ENCODE measurements at regions not wholly inside any gene's neighbourhood (a gene's known extent, or its start where the extent isn't known, plus 50 kb on each side); places are given as distances from the start of the nearest gene placed in this dataset. TPM values are rescaled to one million over a fixed set of nuclear protein-coding genes. Genes with fewer than 3 reads are reported as not detected.

GRCh38 chr2:38128653-38129052 is 52.7 kb upstream of the CYP1B1 start:
- H2AFZ ChIP-seq (ENCODE audit: low read length), result no peak overlapping the region
- no peak overlapping the region for H3K4me2 ChIP-seq (ENCODE audit: insufficient read depth, low read length)
- no peaks in the 10 kb centered on the region for H3K36me3 ChIP-seq (ENCODE audit: insufficient read depth, low read length)
- no peak overlapping the region for H3K27ac ChIP-seq (ENCODE audit: low read depth, low read length)
- peaks cover 6% of the 10 kb centered on the region for H3K4me1 ChIP-seq (ENCODE audit: insufficient read depth, low read length)
- H3K9me3 ChIP-seq (ENCODE audit: low read depth, low read length), result no peaks in the 10 kb centered on the region
- no peak for DNase-seq (ENCODE audit: insufficient read length, low spot score, missing footprints)
- H3K79me2 ChIP-seq (ENCODE audit: insufficient read depth, low read length), result no peaks in the 10 kb centered on the region
- no peak overlapping the region for H3K4me3 ChIP-seq (ENCODE audit: insufficient read depth, low read length)
- H4K20me1 ChIP-seq (ENCODE audit: insufficient read depth, low read length), result no peaks in the 10 kb centered on the region
- no peaks in the 10 kb centered on the region for H3K27me3 ChIP-seq (ENCODE audit: insufficient read depth, low read length)
- no peak for TF ChIP-seq CTCF (IDR thresholded peaks at IDR 0.05; ENCODE audit: extremely low read depth, low read depth, low read length)

DNA sequence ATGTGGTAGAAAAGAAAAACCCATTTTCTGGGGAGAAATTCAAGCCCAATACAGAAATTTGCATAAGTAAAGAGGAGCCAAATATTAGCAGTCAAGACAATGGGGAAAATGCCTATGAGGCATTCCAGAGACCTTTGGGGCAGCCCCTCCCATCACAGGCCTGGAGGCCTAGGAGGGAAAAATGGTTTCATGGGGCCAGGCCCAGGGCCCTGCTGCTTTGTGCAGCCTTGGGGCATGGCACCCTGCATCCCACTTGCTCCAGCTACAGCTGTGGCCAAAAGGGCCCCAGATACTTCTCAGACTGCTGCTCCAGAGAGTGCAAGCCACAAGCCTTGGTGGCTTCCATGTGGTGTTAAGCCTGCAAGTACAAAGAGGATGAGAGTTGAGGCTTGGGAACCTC is 51.3 kb upstream of the CYP1B1 start:
- H4K20me1 ChIP-seq (ENCODE audit: insufficient read depth, low read length), result no peaks in the 10 kb centered on the region
- no peak for DNase-seq (ENCODE audit: insufficient read length, low spot score, missing footprints)
- no peaks in the 10 kb centered on the region for H3K36me3 ChIP-seq (ENCODE audit: insufficient read depth, low read length)
- no peaks in the 10 kb centered on the region for H3K9me3 ChIP-seq (ENCODE audit: low read depth, low read length)
- TF ChIP-seq CTCF (IDR thresholded peaks at IDR 0.05; ENCODE audit: extremely low read depth, low read depth, low read length), result no peak
- H3K4me3 ChIP-seq (ENCODE audit: insufficient read depth, low read length), result no peak overlapping the region
- no peak overlapping the region for H2AFZ ChIP-seq (ENCODE audit: low read length)
- H3K27ac ChIP-seq (ENCODE audit: low read depth, low read length), result no peak overlapping the region
- peaks cover 16% of the 10 kb centered on the region for H3K4me1 ChIP-seq (ENCODE audit: insufficient read depth, low read length)
- H3K27me3 ChIP-seq (ENCODE audit: insufficient read depth, low read length), result no peaks in the 10 kb centered on the region
- H3K4me2 ChIP-seq (ENCODE audit: insufficient read depth, low read length), result no peak overlapping the region
- H3K79me2 ChIP-seq (ENCODE audit: insufficient read depth, low read length), result no peaks in the 10 kb centered on the region

DNA sequence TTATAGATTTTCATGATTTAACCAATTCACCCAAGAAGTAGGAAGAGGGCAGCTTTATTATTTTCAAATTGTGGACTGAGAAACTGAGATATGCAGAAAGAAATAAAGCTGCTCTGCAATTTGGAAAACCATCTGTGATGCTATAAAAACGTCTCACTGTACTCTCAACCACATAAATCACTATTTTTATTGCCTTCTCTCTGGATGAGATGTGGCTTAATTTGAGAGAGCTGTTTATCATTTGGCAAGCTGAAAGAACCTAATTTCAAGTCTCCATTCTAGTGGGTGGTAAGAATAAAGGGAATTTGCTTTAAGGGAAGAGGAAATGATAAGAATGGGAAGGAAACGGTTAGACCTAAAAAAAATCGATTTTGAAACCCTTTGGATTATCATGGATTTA is 49.9 kb upstream of the CYP1B1 start:
- Histone ChIP-seq H4K20me1 (ENCODE audit: insufficient read depth, low read length) (no peaks in the 10 kb centered on the region), H3K4me3 (ENCODE audit: insufficient read depth, low read length) (no peak overlapping the region), H3K4me1 (ENCODE audit: insufficient read depth, low read length) (peaks cover 21% of the 10 kb centered on the region), H3K27me3 (ENCODE audit: insufficient read depth, low read length) (no peaks in the 10 kb centered on the region), H3K36me3 (ENCODE audit: insufficient read depth, low read length) (no peaks in the 10 kb centered on the region), H3K4me2 (ENCODE audit: insufficient read depth, low read length) (no peak overlapping the region), H3K79me2 (ENCODE audit: insufficient read depth, low read length) (no peaks in the 10 kb centered on the region), H2AFZ (ENCODE audit: low read length) (no peak overlapping the region), H3K27ac (ENCODE audit: low read depth, low read length) (no peak overlapping the region), H3K9me3 (ENCODE audit: low read depth, low read length) (no peaks in the 10 kb centered on the region)
- DNase-seq (ENCODE audit: insufficient read length, low spot score, missing footprints), result no peak
- TF ChIP-seq CTCF (IDR thresholded peaks at IDR 0.05; ENCODE audit: extremely low read depth, low read depth, low read length), result no peak

Small RNA genes lying in the stretch of these regions (small RNA-seq; reads per million reads assigned to genes)
- gene AC009229.3 (not detected), gene RNU6-951P (not detected)

All from osteoblast (primary cell).